GM23338 (cell line): ENCODE measurements at regions not wholly inside any gene's neighbourhood (a gene's known extent, or its start where the extent isn't known, plus 50 kb on each side); places are given as distances from the start of the nearest gene placed in this dataset.

ENCODE experiments used
- ATAC-seq: fragments of 200-7000 bp; cut with Tn5 transposase; 3 replicates; pipeline ENCODE4 v1.9.1; 2020
- DNase-seq: peaks from one replicate; pipeline ENCODE4 v3.0.0-alpha.2; 2015; ENCODE audit warnings: low spot score
- H2AFZ ChIP-seq: fragments of 200-600 bp; sonication (generic); 2 replicates; pipeline ENCODE4 v1.8.0; 2016; ENCODE audit warnings: antibody characterized with exemption, mild to moderate bottlenecking, moderate library complexity
- H3F3A ChIP-seq: fragments of 200-600 bp; sonication (generic); replicated peaks from 2 replicates; pipeline ENCODE4 v1.8.0; 2017; ENCODE audit warnings: antibody characterized with exemption, mixed run types, low read depth
- H3K27ac ChIP-seq: fragments of 200-600 bp; sonication (generic); 2 replicates; pipeline ENCODE4 v1.6.1; 2016; ENCODE audit warnings: low read depth
- H3K27me3 ChIP-seq: fragments of 200-600 bp; sonication (generic); 2 replicates; pipeline ENCODE4 v1.8.0; 2016; ENCODE audit warnings: mild to moderate bottlenecking, mixed run types, moderate library complexity; ENCODE audit not compliant: insufficient read depth
- H3K36me3 ChIP-seq: fragments of 200-600 bp; sonication (generic); 2 replicates; pipeline ENCODE4 v1.8.0; 2016; ENCODE audit warnings: mild to moderate bottlenecking; ENCODE audit not compliant: insufficient read depth
- H3K4me1 ChIP-seq: fragments of 200-600 bp; sonication (generic); 2 replicates; pipeline ENCODE4 v1.8.0; 2016; ENCODE audit warnings: mild to moderate bottlenecking, moderate library complexity; ENCODE audit not compliant: insufficient read depth
- H3K4me2 ChIP-seq: fragments of 200-600 bp; sonication (generic); 2 replicates; pipeline ENCODE4 v1.7.1; 2017; ENCODE audit warnings: mixed run types
- H3K4me3 ChIP-seq: fragments of 200-600 bp; sonication (generic); 2 replicates; pipeline ENCODE4 v1.6.1; 2016; ENCODE audit warnings: mixed run types
- H3K79me2 ChIP-seq: fragments of 200-600 bp; sonication (generic); replicated peaks from 2 replicates; pipeline ENCODE4 v1.8.0; 2017; ENCODE audit warnings: mild to moderate bottlenecking; ENCODE audit not compliant: insufficient read depth
- H3K9me2 ChIP-seq: fragments of 200-600 bp; sonication (generic); 2 replicates; pipeline ENCODE4 v1.8.0; 2017; ENCODE audit not compliant: insufficient read depth
- H4K20me1 ChIP-seq: fragments of 200-600 bp; sonication (generic); replicated peaks from 2 replicates; pipeline ENCODE4 v1.8.0; 2017; ENCODE audit warnings: mild to moderate bottlenecking; ENCODE audit not compliant: insufficient read depth
- H3K27ac Mint-ChIP-seq: 2 replicates; pipeline ENCODE4 v1.8.0; 2020; ENCODE audit warnings: inconsistent platforms, mild to moderate bottlenecking, moderate library complexity, mixed read lengths
- H3K27me3 Mint-ChIP-seq: 3 replicates; pipeline ENCODE4 v1.8.0; 2022; ENCODE audit warnings: low read depth, mild to moderate bottlenecking, moderate library complexity, mixed read lengths, inconsistent platforms; ENCODE audit not compliant: insufficient read depth, poor library complexity
- H3K36me3 Mint-ChIP-seq: 3 replicates; pipeline ENCODE4 v1.8.0; 2021; ENCODE audit warnings: low read depth, mild to moderate bottlenecking, inconsistent platforms, moderate library complexity, mixed read lengths
- H3K4me1 Mint-ChIP-seq: 3 replicates; pipeline ENCODE4 v1.8.0; 2020; ENCODE audit warnings: mild to moderate bottlenecking, inconsistent platforms, mixed read lengths
- H3K4me3 Mint-ChIP-seq: 3 replicates; pipeline ENCODE4 v1.8.0; 2021; ENCODE audit warnings: moderate library complexity, mild to moderate bottlenecking, inconsistent platforms, mixed read lengths
- H3K9me3 Mint-ChIP-seq: 3 replicates; pipeline ENCODE4 v1.8.0; 2020; ENCODE audit warnings: moderate library complexity, mild to moderate bottlenecking, inconsistent platforms, mixed read lengths
- CREB1 ChIP-seq: fragments of 250-450 bp; sonication (Bioruptor Pico); IDR thresholded peaks from 2 replicates; pipeline ENCODE4 v1.5.0; 2020; ENCODE audit warnings: low read depth, mild to moderate bottlenecking, moderate library complexity
- ETS1 ChIP-seq: IDR thresholded peaks from 2 replicates; pipeline ENCODE4 v1.6.1; 2016; ENCODE audit warnings: antibody characterized with exemption
- EZH2 ChIP-seq: fragments of 200-600 bp; sonication (generic); IDR thresholded peaks from one replicate; pipeline ENCODE4 v1.8.0; 2017; ENCODE audit warnings: antibody characterized with exemption, mild to moderate bottlenecking, low read depth; ENCODE audit not compliant: unreplicated experiment
- EZH2phosphoT487 ChIP-seq: fragments of 200-600 bp; sonication (generic); IDR thresholded peaks from one replicate; pipeline ENCODE4 v1.8.1; 2018; ENCODE audit warnings: antibody characterized with exemption; ENCODE audit not compliant: unreplicated experiment
- JUNB ChIP-seq: IDR thresholded peaks from one replicate; pipeline ENCODE4 v1.6.1; 2016; ENCODE audit warnings: antibody characterized with exemption; ENCODE audit not compliant: unreplicated experiment
- NANOG ChIP-seq: IDR thresholded peaks from 2 replicates; pipeline ENCODE4 v1.6.1; 2016; ENCODE audit warnings: antibody characterized with exemption, borderline replicate concordance
- POLR2AphosphoS5 ChIP-seq: IDR thresholded peaks from 2 replicates; pipeline ENCODE4 v1.6.1; 2016; ENCODE audit warnings: antibody characterized with exemption, low read depth
- REST ChIP-seq: IDR thresholded peaks from one replicate; pipeline ENCODE4 v1.6.1; 2018; ENCODE audit warnings: antibody characterized with exemption; ENCODE audit not compliant: unreplicated experiment
- STAT1 ChIP-seq: IDR thresholded peaks from one replicate; pipeline ENCODE4 v1.6.1; 2016; ENCODE audit warnings: antibody characterized with exemption; ENCODE audit not compliant: unreplicated experiment
- ZNF114 ChIP-seq: fragments of 250-450 bp; sonication (Bioruptor Pico); IDR thresholded peaks from 2 replicates; pipeline ENCODE4 v1.5.0; 2020; ENCODE audit warnings: mild to moderate bottlenecking, moderate library complexity
- ZNF331 ChIP-seq: fragments of 250-450 bp; sonication (Bioruptor Pico); IDR thresholded peaks from 2 replicates; pipeline ENCODE4 v1.5.0; 2020; ENCODE audit warnings: low read depth, mild to moderate bottlenecking, moderate library complexity
- TF ChIP-seq, protein P1 (sequence below): fragments of 250-450 bp; sonication (Bioruptor Pico); IDR thresholded peaks from 2 replicates; pipeline ENCODE4 v1.5.0; 2020; ENCODE audit warnings: mild to moderate bottlenecking, moderate library complexity

GRCh38 chr5:98639274-98639673 lies 134.2 kb upstream of the RGMB start:
- no peak overlapping the region for H3K4me2 ChIP-seq
- no peaks in the 10 kb centered on the region for H3K36me3 ChIP-seq
- no peaks in the 10 kb centered on the region for H3K27me3 ChIP-seq
- Mint-ChIP-seq H3K4me1 (peaks cover 36% of the 10 kb centered on the region), H3K36me3 (no peaks in the 10 kb centered on the region), H3K27me3 (no peaks in the 10 kb centered on the region), H3K27ac (peak overlapping the region; percentile 38; the same call in 1 of the 2 replicates), H3K9me3 (no peaks in the 10 kb centered on the region), H3K4me3 (no peak overlapping the region)
- no peak overlapping the region for H3K4me3 ChIP-seq
- H3K27ac ChIP-seq: no peak overlapping the region
- peaks cover 34% of the 10 kb centered on the region for H3K4me1 ChIP-seq
- TF ChIP-seq, protein P1, sequence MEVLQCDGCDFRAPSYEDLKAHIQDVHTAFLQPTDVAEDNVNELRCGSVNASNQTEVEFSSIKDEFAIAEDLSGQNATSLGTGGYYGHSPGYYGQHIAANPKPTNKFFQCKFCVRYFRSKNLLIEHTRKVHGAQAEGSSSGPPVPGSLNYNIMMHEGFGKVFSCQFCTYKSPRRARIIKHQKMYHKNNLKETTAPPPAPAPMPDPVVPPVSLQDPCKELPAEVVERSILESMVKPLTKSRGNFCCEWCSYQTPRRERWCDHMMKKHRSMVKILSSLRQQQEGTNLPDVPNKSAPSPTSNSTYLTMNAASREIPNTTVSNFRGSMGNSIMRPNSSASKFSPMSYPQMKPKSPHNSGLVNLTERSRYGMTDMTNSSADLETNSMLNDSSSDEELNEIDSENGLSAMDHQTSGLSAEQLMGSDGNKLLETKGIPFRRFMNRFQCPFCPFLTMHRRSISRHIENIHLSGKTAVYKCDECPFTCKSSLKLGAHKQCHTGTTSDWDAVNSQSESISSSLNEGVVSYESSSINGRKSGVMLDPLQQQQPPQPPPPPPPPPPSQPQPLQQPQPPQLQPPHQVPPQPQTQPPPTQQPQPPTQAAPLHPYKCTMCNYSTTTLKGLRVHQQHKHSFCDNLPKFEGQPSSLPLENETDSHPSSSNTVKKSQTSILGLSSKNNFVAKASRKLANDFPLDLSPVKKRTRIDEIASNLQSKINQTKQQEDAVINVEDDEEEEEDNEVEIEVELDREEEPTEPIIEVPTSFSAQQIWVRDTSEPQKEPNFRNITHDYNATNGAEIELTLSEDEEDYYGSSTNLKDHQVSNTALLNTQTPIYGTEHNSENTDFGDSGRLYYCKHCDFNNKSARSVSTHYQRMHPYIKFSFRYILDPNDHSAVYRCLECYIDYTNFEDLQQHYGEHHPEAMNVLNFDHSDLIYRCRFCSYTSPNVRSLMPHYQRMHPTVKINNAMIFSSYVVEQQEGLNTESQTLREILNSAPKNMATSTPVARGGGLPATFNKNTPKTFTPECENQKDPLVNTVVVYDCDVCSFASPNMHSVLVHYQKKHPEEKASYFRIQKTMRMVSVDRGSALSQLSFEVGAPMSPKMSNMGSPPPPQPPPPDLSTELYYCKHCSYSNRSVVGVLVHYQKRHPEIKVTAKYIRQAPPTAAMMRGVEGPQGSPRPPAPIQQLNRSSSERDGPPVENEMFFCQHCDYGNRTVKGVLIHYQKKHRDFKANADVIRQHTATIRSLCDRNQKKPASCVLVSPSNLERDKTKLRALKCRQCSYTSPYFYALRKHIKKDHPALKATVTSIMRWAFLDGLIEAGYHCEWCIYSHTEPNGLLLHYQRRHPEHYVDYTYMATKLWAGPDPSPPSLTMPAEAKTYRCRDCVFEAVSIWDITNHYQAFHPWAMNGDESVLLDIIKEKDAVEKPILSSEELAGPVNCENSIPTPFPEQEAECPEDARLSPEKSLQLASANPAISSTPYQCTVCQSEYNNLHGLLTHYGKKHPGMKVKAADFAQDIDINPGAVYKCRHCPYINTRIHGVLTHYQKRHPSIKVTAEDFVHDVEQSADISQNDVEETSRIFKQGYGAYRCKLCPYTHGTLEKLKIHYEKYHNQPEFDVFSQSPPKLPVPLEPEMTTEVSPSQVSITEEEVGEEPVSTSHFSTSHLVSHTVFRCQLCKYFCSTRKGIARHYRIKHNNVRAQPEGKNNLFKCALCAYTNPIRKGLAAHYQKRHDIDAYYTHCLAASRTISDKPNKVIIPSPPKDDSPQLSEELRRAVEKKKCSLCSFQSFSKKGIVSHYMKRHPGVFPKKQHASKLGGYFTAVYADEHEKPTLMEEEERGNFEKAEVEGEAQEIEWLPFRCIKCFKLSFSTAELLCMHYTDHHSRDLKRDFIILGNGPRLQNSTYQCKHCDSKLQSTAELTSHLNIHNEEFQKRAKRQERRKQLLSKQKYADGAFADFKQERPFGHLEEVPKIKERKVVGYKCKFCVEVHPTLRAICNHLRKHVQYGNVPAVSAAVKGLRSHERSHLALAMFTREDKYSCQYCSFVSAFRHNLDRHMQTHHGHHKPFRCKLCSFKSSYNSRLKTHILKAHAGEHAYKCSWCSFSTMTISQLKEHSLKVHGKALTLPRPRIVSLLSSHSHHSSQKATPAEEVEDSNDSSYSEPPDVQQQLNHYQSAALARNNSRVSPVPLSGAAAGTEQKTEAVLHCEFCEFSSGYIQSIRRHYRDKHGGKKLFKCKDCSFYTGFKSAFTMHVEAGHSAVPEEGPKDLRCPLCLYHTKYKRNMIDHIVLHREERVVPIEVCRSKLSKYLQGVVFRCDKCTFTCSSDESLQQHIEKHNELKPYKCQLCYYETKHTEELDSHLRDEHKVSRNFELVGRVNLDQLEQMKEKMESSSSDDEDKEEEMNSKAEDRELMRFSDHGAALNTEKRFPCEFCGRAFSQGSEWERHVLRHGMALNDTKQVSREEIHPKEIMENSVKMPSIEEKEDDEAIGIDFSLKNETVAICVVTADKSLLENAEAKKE (CRISPR knock-in tag): no peak
- no peak for TF ChIP-seq ZNF331 (CRISPR knock-in tag)
- TF ChIP-seq ETS1: no peak
- TF ChIP-seq EZH2phosphoT487: no peak
- no peak for TF ChIP-seq REST
- TF ChIP-seq NANOG: no peak
- TF ChIP-seq POLR2AphosphoS5: no peak
- no peak for TF ChIP-seq STAT1
- TF ChIP-seq CREB1 (CRISPR knock-in tag): no peak
- TF ChIP-seq JUNB: no peak
- no peak for TF ChIP-seq EZH2
- no peak for TF ChIP-seq ZNF114 (CRISPR knock-in tag)
- ATAC-seq (peak; percentile 83), DNase-seq (peak; percentile 20)
- no peaks in the 10 kb centered on the region for H3K79me2 ChIP-seq
- no peak overlapping the region for H2AFZ ChIP-seq
- no peaks in the 10 kb centered on the region for H4K20me1 ChIP-seq
- no peaks in the 10 kb centered on the region for H3F3A ChIP-seq
- H3K9me2 ChIP-seq: no peaks in the 10 kb centered on the region
